ENCODE measurements at regions not wholly inside any gene's neighbourhood (a gene's known extent, or its start where the extent isn't known, plus 50 kb on each side); places are given as distances from the start of the nearest gene placed in this dataset.
A peak's percentile ranks its signal among the peaks of the same experiment; 100 is the strongest.

DNA sequence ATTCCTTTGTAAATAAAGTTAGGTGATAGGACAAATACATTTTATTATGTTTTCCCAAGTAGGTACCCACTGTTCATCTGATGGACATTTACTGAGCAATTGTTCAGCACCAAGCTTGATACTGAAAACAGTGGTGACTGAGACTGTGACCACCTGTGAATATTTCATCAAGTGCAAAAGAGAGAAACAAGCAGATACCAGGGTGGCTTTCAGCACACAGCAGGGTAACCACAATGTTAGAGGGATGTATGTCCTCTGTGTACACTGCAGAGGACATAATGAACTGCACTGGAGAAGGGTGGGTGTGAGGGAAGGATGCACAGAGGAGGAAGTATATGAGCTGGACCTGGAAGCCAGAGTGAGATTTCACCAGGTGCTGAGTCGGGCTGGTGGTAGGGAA is 411.8 kb downstream of the RAD51AP2 start:
- no peak for TF ChIP-seq EZH2 (IDR thresholded peaks at IDR 0.05; ENCODE audit: low read depth)
- TF ChIP-seq, protein P1, sequence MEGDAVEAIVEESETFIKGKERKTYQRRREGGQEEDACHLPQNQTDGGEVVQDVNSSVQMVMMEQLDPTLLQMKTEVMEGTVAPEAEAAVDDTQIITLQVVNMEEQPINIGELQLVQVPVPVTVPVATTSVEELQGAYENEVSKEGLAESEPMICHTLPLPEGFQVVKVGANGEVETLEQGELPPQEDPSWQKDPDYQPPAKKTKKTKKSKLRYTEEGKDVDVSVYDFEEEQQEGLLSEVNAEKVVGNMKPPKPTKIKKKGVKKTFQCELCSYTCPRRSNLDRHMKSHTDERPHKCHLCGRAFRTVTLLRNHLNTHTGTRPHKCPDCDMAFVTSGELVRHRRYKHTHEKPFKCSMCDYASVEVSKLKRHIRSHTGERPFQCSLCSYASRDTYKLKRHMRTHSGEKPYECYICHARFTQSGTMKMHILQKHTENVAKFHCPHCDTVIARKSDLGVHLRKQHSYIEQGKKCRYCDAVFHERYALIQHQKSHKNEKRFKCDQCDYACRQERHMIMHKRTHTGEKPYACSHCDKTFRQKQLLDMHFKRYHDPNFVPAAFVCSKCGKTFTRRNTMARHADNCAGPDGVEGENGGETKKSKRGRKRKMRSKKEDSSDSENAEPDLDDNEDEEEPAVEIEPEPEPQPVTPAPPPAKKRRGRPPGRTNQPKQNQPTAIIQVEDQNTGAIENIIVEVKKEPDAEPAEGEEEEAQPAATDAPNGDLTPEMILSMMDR (conservative IDR thresholded peaks at IDR 0.05) = no peak
- Histone ChIP-seq H3K4me2 (no peak overlapping the region), H3K9me2 (ENCODE audit: insufficient read depth) (0 out of 2 replicates have a peak, but pooled peaks cover under 1% of the 10 kb centered on the region), H3K27me3 (ENCODE audit: insufficient read depth, low read depth) (no peaks in the 10 kb centered on the region), H3K4me3 (no peak overlapping the region), H3K27ac (no peak overlapping the region), H3F3A (ENCODE audit: insufficient read depth, low read depth) (no peaks in the 10 kb centered on the region), H3K9me3 (ENCODE audit: insufficient read depth, low read depth) (no peaks in the 10 kb centered on the region), H3K4me1 (replicated peaks; ENCODE audit: insufficient read depth) (peaks cover 6% of the 10 kb centered on the region; the same call in 1 of the 2 replicates), H4K20me1 (ENCODE audit: insufficient read depth) (no peaks in the 10 kb centered on the region), H3K36me3 (ENCODE audit: low read depth) (no peaks in the 10 kb centered on the region), H2AFZ (no peak overlapping the region), H3K79me2 (ENCODE audit: low read depth) (no peaks in the 10 kb centered on the region)
- no peak for DNase-seq
- CTCF ChIA-PET = no interaction called here
- POLR2A ChIA-PET (ENCODE audit: unreplicated experiment) = no interaction called here
- BruUV-seq (replicated peaks) = no TSS peak
- intact Hi-C loops (cut with micrococcal nuclease; ENCODE audit: unreplicated experiment) = no loop called here

DNA sequence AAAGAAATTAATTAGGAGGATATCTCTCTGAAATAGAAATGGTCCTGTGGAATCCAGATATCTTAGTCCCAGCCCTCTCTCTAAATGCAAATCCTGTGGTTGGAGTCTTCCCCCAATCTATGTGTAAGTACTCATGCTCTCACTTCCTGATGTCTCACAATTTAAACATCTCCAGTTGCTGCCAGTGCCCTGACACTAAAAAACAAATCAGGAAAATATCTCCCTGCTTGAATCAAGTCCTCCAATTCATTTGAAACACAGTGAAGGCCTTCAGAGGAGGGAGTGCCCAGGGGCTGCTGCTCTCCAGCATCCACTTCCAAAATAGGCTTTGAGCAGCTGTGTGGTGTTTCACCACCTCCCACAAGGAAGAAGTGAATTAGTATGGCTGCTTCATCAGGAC is 413.8 kb downstream of the RAD51AP2 start:
- peaks cover 6% of the 10 kb centered on the region; the same call in 1 of the 2 replicates for H3K4me1 ChIP-seq (replicated peaks; ENCODE audit: insufficient read depth)
- H3K9me3 ChIP-seq (ENCODE audit: insufficient read depth, low read depth) = no peaks in the 10 kb centered on the region
- no peaks in the 10 kb centered on the region for H3K27me3 ChIP-seq (ENCODE audit: insufficient read depth, low read depth)
- no peaks in the 10 kb centered on the region for H3F3A ChIP-seq (ENCODE audit: insufficient read depth, low read depth)
- H3K4me3 ChIP-seq = no peak overlapping the region
- H2AFZ ChIP-seq = no peak overlapping the region
- no peaks in the 10 kb centered on the region for H3K36me3 ChIP-seq (ENCODE audit: low read depth)
- intact Hi-C loops (cut with micrococcal nuclease; ENCODE audit: unreplicated experiment) = no loop called here
- no peaks in the 10 kb centered on the region for H3K9me2 ChIP-seq (ENCODE audit: insufficient read depth)
- no peak for DNase-seq
- H3K79me2 ChIP-seq (ENCODE audit: low read depth) = no peaks in the 10 kb centered on the region
- no TSS peak for BruUV-seq (replicated peaks)
- ChIA-PET CTCF (no interaction called here), POLR2A (ENCODE audit: unreplicated experiment) (no interaction called here)
- TF ChIP-seq, protein P1 (conservative IDR thresholded peaks at IDR 0.05) = no peak
- TF ChIP-seq EZH2 (IDR thresholded peaks at IDR 0.05; ENCODE audit: low read depth) = no peak
- H4K20me1 ChIP-seq (ENCODE audit: insufficient read depth) = no peaks in the 10 kb centered on the region
- H3K27ac ChIP-seq = no peak overlapping the region
- H3K4me2 ChIP-seq = peak overlapping the region; percentile 15; the same call in 1 of the 2 replicates

DNA sequence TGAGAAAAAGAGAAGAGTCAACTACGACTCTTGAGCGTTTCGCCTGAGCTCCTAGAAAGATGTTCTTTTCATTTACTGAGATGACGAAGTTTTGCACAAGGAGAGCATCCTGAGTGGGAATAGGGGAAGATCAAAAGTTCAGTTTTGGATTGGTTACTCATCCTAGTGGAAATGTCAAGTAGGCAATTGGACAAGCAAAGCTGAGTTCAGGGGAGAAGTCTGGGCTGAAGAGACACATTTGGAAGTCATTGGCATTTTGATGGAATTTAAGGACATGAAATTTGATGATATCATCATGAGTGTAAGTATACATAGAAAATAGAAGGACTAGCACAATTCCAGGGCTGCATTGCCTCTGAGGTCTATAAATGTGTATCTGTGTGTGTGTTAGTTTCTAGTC is 416.6 kb downstream of the RAD51AP2 start:
- BruUV-seq (replicated peaks) = no TSS peak
- intact Hi-C loops (cut with micrococcal nuclease; ENCODE audit: unreplicated experiment) = no loop called here
- POLR2A ChIA-PET (ENCODE audit: unreplicated experiment) = no interaction called here

More for the DNA sequence above, 416.6 kb downstream of the RAD51AP2 start:
- CTCF ChIA-PET = no interaction called here
- Histone ChIP-seq H3K79me2 (ENCODE audit: low read depth) (no peaks in the 10 kb centered on the region), H3K4me1 (replicated peaks; ENCODE audit: insufficient read depth) (peaks cover 6% of the 10 kb centered on the region; the same call in 1 of the 2 replicates), H3K27ac (no peak overlapping the region), H3K27me3 (ENCODE audit: insufficient read depth, low read depth) (no peaks in the 10 kb centered on the region), H3K9me3 (ENCODE audit: insufficient read depth, low read depth) (no peaks in the 10 kb centered on the region), H4K20me1 (ENCODE audit: insufficient read depth) (no peaks in the 10 kb centered on the region), H3K4me3 (no peak overlapping the region), H3K4me2 (no peak overlapping the region), H3F3A (ENCODE audit: insufficient read depth, low read depth) (no peaks in the 10 kb centered on the region), H2AFZ (no peak overlapping the region), H3K9me2 (ENCODE audit: insufficient read depth) (no peaks in the 10 kb centered on the region), H3K36me3 (ENCODE audit: low read depth) (no peaks in the 10 kb centered on the region)
- no peak for TF ChIP-seq EZH2 (IDR thresholded peaks at IDR 0.05; ENCODE audit: low read depth)
- TF ChIP-seq, protein P1 (conservative IDR thresholded peaks at IDR 0.05) = no peak
- no peak for DNase-seq

Data from PC-9 (cell line).